K562 (cell line): ENCODE measurements at regions not wholly inside any gene's neighbourhood (a gene's known extent, or its start where the extent isn't known, plus 50 kb on each side); places are given as distances from the start of the nearest gene placed in this dataset.

ENCODE experiments used
- ATAC-seq: fragments of 200-7000 bp; cut with Tn5 transposase; 3 replicates; pipeline ENCODE4 v1.9.1; 2020; ENCODE audit warnings: moderate library complexity
- BruUV-seq: library from RNA; stranded (reverse); fragments of 400-500 nt; replicated peaks from 2 replicates; lab custom pipeline; 2021; lab: Mats Ljungman, UMichigan
- CTCF ChIA-PET: fragments of 300-600 bp; formaldehyde crosslinking; extraction: SDS; loops from one replicate; lab custom pipeline; 2021; ENCODE audit warnings: low intra/inter-chr PET ratio; lab: Yijun Ruan, JAX
- POLR2A ChIA-PET: fragments of 300-600, 350-650 bp; sonication (Branson Sonifier 250); formaldehyde crosslinking; extraction: SDS; loops from one replicate; lab custom pipeline; 2021; ENCODE audit warnings: antibody characterized with exemption, inconsistent platforms; lab: Yijun Ruan, JAX
- DNase-seq, 4 experiments: peaks; one replicate each; pipeline versions ENCODE4 v3.0.0 to v3.0.0-alpha.2; 2011 to 2018; ENCODE audit warnings: low spot score in 3 of 4, mixed read lengths in 3 of 4; ENCODE audit errors: extremely low read depth in 1 of 4
- FAIRE-seq: peaks from 2 replicates; lab custom pipeline; 2011; peaks lifted over from hg19 to GRCh38; lab: Jason Lieb, UNC
- H2AFZ ChIP-seq: 2 replicates; pipeline ENCODE4 v1.6.0; 2011; ENCODE audit warnings: low read depth, low read length, control low read depth, inconsistent platforms
- H3K27ac ChIP-seq: fragments of 200-600 bp; 3 replicates; pipeline ENCODE4 v1.8.0; 2011; ENCODE audit warnings: low read depth, mild to moderate bottlenecking, control low read depth, inconsistent platforms, low read length, moderate library complexity, mixed read lengths; ENCODE audit errors: extremely low read depth
- H3K27me3 ChIP-seq, 2 experiments: fragments of 300-600 bp in 1 of 2; 2 replicates in 1 of 2; 3 replicates in 1 of 2; pipeline versions ENCODE4 v1.6.0 to v1.8.0; 2011; ENCODE audit warnings: inconsistent platforms in 2 of 2, low read length in 2 of 2, mild to moderate bottlenecking in 1 of 2, mixed read lengths in 1 of 2, moderate library complexity in 1 of 2; ENCODE audit not compliant: control insufficient read depth in 2 of 2, insufficient read depth in 2 of 2
- H3K36me3 ChIP-seq: fragments of 300-600 bp; 3 replicates; pipeline ENCODE4 v1.8.0; 2011; ENCODE audit warnings: mild to moderate bottlenecking, low read length, inconsistent platforms; ENCODE audit not compliant: control insufficient read depth, insufficient read depth
- H3K4me1 ChIP-seq, 2 experiments: fragments of 200-600 bp in 1 of 2; replicated peaks in 1 of 2; 2 replicates in 1 of 2; 3 replicates in 1 of 2; pipeline versions ENCODE4 v1.5.1 to v1.8.0; 2011; ENCODE audit warnings: inconsistent platforms in 2 of 2, low read length in 2 of 2, mild to moderate bottlenecking in 1 of 2, mixed read lengths in 1 of 2, moderate library complexity in 1 of 2; ENCODE audit not compliant: control insufficient read depth in 2 of 2, insufficient read depth in 2 of 2
- H3K4me2 ChIP-seq: 2 replicates; pipeline ENCODE4 v1.6.1; 2011; ENCODE audit warnings: low read length, control low read depth, inconsistent platforms, mixed read lengths; ENCODE audit not compliant: insufficient read depth
- H3K4me3 ChIP-seq: fragments of 200-600 bp; sonication (generic), shearing (Covaris generic); 2 replicates; pipeline ENCODE4 v1.5.1; 2016; ENCODE audit warnings: control low read depth, inconsistent platforms
- H3K79me2 ChIP-seq: fragments of 200-600 bp; 3 replicates; pipeline ENCODE4 v1.8.0; 2011; ENCODE audit warnings: low read length, inconsistent platforms; ENCODE audit not compliant: control insufficient read depth, insufficient read depth
- H3K9ac ChIP-seq, 2 experiments: 2 replicates each; pipeline versions ENCODE4 v1.6.0 to v1.6.1; 2011; ENCODE audit warnings: low read depth in 2 of 2, low read length in 2 of 2, control low read depth in 1 of 2, inconsistent platforms in 1 of 2, mild to moderate bottlenecking in 1 of 2, mixed read lengths in 1 of 2; ENCODE audit not compliant: insufficient read depth in 1 of 2
- H3K9me1 ChIP-seq: one replicate; pipeline ENCODE4 v1.6.0; 2011; ENCODE audit warnings: inconsistent platforms, mild to moderate bottlenecking, low read length, moderate library complexity; ENCODE audit not compliant: control insufficient read depth, insufficient read depth
- H3K9me3 ChIP-seq: replicated peaks from 2 replicates; pipeline ENCODE4 v1.5.1; 2011; ENCODE audit warnings: low read depth, low read length, inconsistent platforms; ENCODE audit not compliant: control insufficient read depth, insufficient read depth
- H4K20me1 ChIP-seq: replicated peaks from 2 replicates; pipeline ENCODE4 v1.6.1; 2011; ENCODE audit warnings: low read length, inconsistent platforms, mixed read lengths; ENCODE audit not compliant: control insufficient read depth, insufficient read depth
- ARID1B ChIP-seq: fragments of 450-650 bp; IDR thresholded peaks from 2 replicates; pipeline ENCODE4 v1.6.1; 2016; ENCODE audit warnings: antibody characterized with exemption, mild to moderate bottlenecking, inconsistent platforms
- BCLAF1 ChIP-seq, 2 experiments: fragments of 450-650 bp in 1 of 2; IDR thresholded peaks; 2 replicates each; pipeline ENCODE4 v1.6.1; 2011 to 2017; ENCODE audit warnings: low read depth in 2 of 2, antibody characterized with exemption in 1 of 2, borderline replicate concordance in 1 of 2, low read length in 1 of 2, mild to moderate bottlenecking in 1 of 2, mixed read lengths in 1 of 2; ENCODE audit not compliant: control insufficient read depth in 1 of 2
- HNRNPH1 ChIP-seq: fragments of 200-400 bp; formaldehyde crosslinking; optimal IDR thresholded peaks from 2 replicates; pipeline ENCODE3; 2017; ENCODE audit warnings: low read depth, mild to moderate bottlenecking, low read length, moderate library complexity
- KAT8 ChIP-seq: fragments of 450-650 bp; IDR thresholded peaks from 2 replicates; pipeline ENCODE4 v1.6.1; 2016; ENCODE audit warnings: low read depth, mild to moderate bottlenecking
- ZBTB34 ChIP-seq: fragments of 250-450 bp; sonication (Bioruptor Pico); IDR thresholded peaks from 2 replicates; pipeline ENCODE4 v1.8.0; 2021; ENCODE audit warnings: mild to moderate bottlenecking, moderate library complexity
- WGBS: fragments of 100-300 bp; shearing (Covaris generic); methylation state at CpG from one replicate; pipeline ENCODE4 v1.1.6; 2016; ENCODE audit warnings: low coverage, mixed read lengths; ENCODE audit not compliant: insufficient coverage; ENCODE audit errors: missing lambda C conversion rate; 5-methylcytosine and 5-hydroxymethylcytosine counted together
- in situ Hi-C: fragments of 300-500 bp; cut with MboI; formaldehyde crosslinking; loops from 4 replicates; pipeline ENCODE4 v1.15.0; 2018; ENCODE audit warnings: inconsistent platforms, mixed read lengths
- intact Hi-C: fragments of 100-400 bp; cut with micrococcal nuclease; formaldehyde crosslinking; loops from 2 replicates; pipeline ENCODE4 v1.14.2; 2022
- TF ChIP-seq, protein P1 (sequence below): sonication (generic); formaldehyde crosslinking; IDR thresholded peaks from 2 replicates; pipeline ENCODE4 v1.8.1; 2022; ENCODE audit warnings: missing genetic modification reagents

GRCh38 chrX:21131786-21132185 lies 242.4 kb upstream of the CNKSR2 start (continued):
- TF ChIP-seq BCLAF1 (IDR thresholded peaks at IDR 0.05; ENCODE audit: borderline replicate concordance in 1 of 2, control insufficient read depth in 1 of 2, low read depth in 2 of 2, low read length in 1 of 2): no peak
- TF ChIP-seq, protein P1, sequence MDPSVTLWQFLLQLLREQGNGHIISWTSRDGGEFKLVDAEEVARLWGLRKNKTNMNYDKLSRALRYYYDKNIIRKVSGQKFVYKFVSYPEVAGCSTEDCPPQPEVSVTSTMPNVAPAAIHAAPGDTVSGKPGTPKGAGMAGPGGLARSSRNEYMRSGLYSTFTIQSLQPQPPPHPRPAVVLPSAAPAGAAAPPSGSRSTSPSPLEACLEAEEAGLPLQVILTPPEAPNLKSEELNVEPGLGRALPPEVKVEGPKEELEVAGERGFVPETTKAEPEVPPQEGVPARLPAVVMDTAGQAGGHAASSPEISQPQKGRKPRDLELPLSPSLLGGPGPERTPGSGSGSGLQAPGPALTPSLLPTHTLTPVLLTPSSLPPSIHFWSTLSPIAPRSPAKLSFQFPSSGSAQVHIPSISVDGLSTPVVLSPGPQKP: no peak
- no peak for TF ChIP-seq HNRNPH1
- no peak for TF ChIP-seq KAT8
- no peak for TF ChIP-seq ARID1B

GRCh38 chrX:21132686-21133393 lies 241.4 kb upstream of the CNKSR2 start:
- CTCF ChIA-PET: no interaction called here
- no peak for ATAC-seq
- no peak for TF ChIP-seq ZBTB34

More at GRCh38 chrX:21132686-21133393, 241.4 kb upstream of the CNKSR2 start:
- Histone ChIP-seq H3K27me3 (no peaks in the 10 kb centered on the region), H3K9ac (no peak overlapping the region), H3K4me1 (no peaks in the 10 kb centered on the region), H2AFZ (no peak overlapping the region), H3K4me3 (no peak overlapping the region), H3K79me2 (no peaks in the 10 kb centered on the region), H3K36me3 (no peaks in the 10 kb centered on the region), H3K9me3 (no peaks in the 10 kb centered on the region), H3K4me2 (no peak overlapping the region), H4K20me1 (no peaks in the 10 kb centered on the region), H3K9me1 (no peaks in the 10 kb centered on the region), H3K27ac (no peak overlapping the region)
- no peak for DNase-seq
- no TSS peak for BruUV-seq
- no peak for FAIRE-seq
- intact Hi-C loops (no loop called here), in situ Hi-C loops (no loop called here)
- POLR2A ChIA-PET: no interaction called here
- 0% methylated on average over 4 of the region's 4 CpGs for WGBS
